ENCODE measurements at regions not wholly inside any gene's neighbourhood (a gene's known extent, or its start where the extent isn't known, plus 50 kb on each side); places are given as distances from the start of the nearest gene placed in this dataset.
"Not testable (repeated sequence)": the region's sequence is repeated elsewhere in the genome, so short reads cannot be mapped to it uniquely, and the experiment has no call there.

DNA sequence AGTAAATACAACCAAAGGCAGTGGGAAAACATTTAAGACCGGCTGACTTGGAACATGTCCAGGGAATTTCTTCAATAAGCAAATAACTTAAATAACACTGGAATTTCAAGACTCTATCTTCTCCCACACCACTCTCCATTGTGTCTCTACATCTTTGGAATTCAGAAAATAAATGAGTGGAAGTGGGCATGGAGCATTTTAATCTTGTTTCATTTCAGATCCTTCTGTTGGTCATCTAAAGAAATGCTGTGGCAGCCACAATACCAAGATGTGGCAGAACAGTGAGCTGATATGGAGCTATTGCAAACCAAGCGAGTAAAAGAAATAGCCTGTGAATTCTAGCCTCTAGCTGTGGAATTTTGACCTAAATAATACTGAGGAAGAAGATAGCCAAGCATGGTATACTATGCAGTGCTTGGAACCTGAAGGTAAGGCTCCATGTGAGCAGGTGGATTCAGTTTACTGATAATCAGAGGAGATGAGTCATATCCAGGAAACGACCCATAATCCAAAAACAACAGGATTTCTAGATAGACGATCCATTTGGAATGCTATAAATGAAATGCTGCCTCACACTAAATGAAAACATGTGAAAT lies 157.1 kb upstream of the SCN7A start:
- Mint-ChIP-seq H3K27ac (no peak overlapping the region), H3K9me3 (ENCODE audit: low read depth) (peaks cover 10% of the 10 kb centered on the region), H3K36me3 (ENCODE audit: insufficient read depth) (no peaks in the 10 kb centered on the region)

DNA sequence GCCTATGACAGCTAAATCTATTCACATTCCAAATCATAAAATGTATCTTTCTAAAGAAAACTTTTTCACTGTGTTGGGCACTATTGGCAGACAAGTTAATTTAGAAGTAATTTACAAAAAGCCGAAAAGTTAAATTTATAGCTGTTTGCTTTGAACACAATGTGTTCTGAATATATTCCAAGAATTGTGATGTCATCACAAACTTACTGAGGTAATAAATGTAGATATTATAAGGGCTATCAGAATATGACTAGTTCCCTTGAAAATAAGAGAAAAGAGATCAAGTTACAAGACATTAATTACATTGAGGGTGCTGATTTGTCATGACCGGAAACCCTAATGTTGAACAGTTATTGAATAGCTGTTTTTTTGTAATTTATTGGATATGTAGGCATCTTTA lies 153.9 kb upstream of the SCN7A start:
- Mint-ChIP-seq H3K27me3 (no peaks in the 10 kb centered on the region), H3K27ac (no peak overlapping the region), H3K36me3 (ENCODE audit: insufficient read depth) (no peaks in the 10 kb centered on the region), H3K9me3 (ENCODE audit: low read depth) (no peaks in the 10 kb centered on the region), H3K4me3 (ENCODE audit: low read depth) (no peak overlapping the region), H3K4me1 (ENCODE audit: low read depth) (peaks cover 16% of the 10 kb centered on the region)
- no peak for TF ChIP-seq CTCF (IDR thresholded peaks at IDR 0.05; ENCODE audit: unreplicated experiment)
- no peak for DNase-seq (ENCODE audit: low spot score, unreplicated experiment)

More for the DNA sequence above, 157.1 kb upstream of the SCN7A start:
- Mint-ChIP-seq H3K27me3 (no peaks in the 10 kb centered on the region), H3K4me3 (ENCODE audit: low read depth) (no peak overlapping the region), H3K4me1 (ENCODE audit: low read depth) (peaks cover 16% of the 10 kb centered on the region)
- no peak for TF ChIP-seq CTCF (IDR thresholded peaks at IDR 0.05; ENCODE audit: unreplicated experiment)
- no peak for DNase-seq (ENCODE audit: low spot score, unreplicated experiment)

DNA sequence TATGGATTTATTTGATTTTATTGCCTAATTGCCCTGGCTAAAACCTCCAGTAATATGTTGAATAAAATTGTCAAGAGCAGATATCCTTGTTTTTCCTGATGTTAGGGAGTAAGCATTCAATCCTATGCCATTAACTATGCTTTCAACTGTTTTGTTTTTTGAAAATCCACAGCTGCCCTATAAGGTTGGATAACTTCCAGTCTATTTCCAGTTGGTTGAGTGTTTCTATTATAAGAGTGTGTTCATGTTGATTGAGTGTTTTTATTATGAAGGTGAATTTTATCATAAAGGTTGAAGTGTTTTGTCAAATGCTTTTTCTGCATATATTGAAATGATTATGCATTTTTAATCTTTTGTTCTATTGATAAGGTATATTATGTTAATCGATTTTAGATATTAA lies 149.9 kb upstream of the SCN7A start:
- peaks cover 6% of the 10 kb centered on the region for H3K4me1 Mint-ChIP-seq (ENCODE audit: low read depth)
- H3K27me3 Mint-ChIP-seq = no peaks in the 10 kb centered on the region
- TF ChIP-seq CTCF (IDR thresholded peaks at IDR 0.05; ENCODE audit: unreplicated experiment) = no peak
- peaks cover 14% of the 10 kb centered on the region for H3K9me3 Mint-ChIP-seq (ENCODE audit: low read depth)
- peaks cover 3% of the 10 kb centered on the region for H3K36me3 Mint-ChIP-seq (ENCODE audit: insufficient read depth)
- DNase-seq (ENCODE audit: low spot score, unreplicated experiment) = no peak
- no peak overlapping the region for H3K4me3 Mint-ChIP-seq (ENCODE audit: low read depth)
- H3K27ac Mint-ChIP-seq = no peak overlapping the region

GRCh38 chr2:166641516-166641915 lies 147.5 kb upstream of the SCN7A start:
- H3K27me3 Mint-ChIP-seq; H3K36me3 Mint-ChIP-seq (ENCODE audit: insufficient read depth); H3K4me3 Mint-ChIP-seq (ENCODE audit: low read depth); DNase-seq (ENCODE audit: low spot score, unreplicated experiment); H3K4me1 Mint-ChIP-seq (ENCODE audit: low read depth): not testable (repeated sequence)
- Mint-ChIP-seq H3K9me3 (ENCODE audit: low read depth) (peaks cover 20% of the 10 kb centered on the region), H3K27ac (peak overlapping the region; percentile 41)

DNA sequence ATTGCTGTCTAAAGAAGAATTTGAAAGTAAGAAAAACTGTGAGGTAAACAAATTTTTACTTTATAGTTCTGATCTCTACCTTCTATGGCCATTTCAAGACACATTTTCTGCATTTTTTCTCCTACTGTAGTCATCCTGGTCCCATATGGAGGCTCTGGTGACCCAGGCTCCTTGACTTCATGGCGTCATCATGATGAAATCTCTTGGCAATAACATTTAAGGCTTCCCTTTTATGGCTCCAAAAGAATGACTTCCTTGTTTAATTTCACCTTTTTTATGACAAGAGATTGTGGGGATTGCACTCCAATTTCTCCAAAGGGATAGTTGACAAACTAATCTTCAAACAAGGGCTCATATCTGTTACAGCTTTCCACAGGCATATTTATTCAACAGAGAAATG lies 143.0 kb upstream of the SCN7A start:
- Mint-ChIP-seq H3K27ac (no peak overlapping the region), H3K9me3 (ENCODE audit: low read depth) (peaks cover 17% of the 10 kb centered on the region), H3K4me1 (ENCODE audit: low read depth) (peaks cover 17% of the 10 kb centered on the region), H3K27me3 (no peaks in the 10 kb centered on the region), H3K36me3 (ENCODE audit: insufficient read depth) (peaks cover 7% of the 10 kb centered on the region), H3K4me3 (ENCODE audit: low read depth) (no peak overlapping the region)
- TF ChIP-seq CTCF (IDR thresholded peaks at IDR 0.05; ENCODE audit: unreplicated experiment) = no peak
- no peak for DNase-seq (ENCODE audit: low spot score, unreplicated experiment)

DNA sequence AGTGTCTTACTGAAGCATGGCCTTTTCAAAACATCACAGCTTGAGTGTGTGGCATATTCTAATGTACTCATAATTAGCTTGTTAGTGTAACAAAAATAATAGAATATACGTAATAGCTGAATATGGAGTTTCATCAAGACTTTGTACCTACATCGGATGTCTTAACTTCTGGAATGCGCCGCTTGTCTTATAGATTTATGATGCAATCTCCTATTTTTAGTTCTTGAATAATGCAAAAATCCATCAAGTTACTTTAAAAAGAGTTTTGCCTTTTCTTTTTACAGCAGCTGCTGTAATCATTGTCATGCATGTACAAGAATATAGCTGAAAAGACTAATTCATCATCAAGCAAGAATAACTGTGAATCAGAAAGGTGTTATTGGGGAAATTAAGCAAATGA lies 140.7 kb upstream of the SCN7A start:
- DNase-seq (ENCODE audit: low spot score, unreplicated experiment) = no peak
- peaks cover 15% of the 10 kb centered on the region for H3K4me1 Mint-ChIP-seq (ENCODE audit: low read depth)
- peaks cover 8% of the 10 kb centered on the region for H3K36me3 Mint-ChIP-seq (ENCODE audit: insufficient read depth)
- H3K27me3 Mint-ChIP-seq = no peaks in the 10 kb centered on the region
- TF ChIP-seq CTCF (IDR thresholded peaks at IDR 0.05; ENCODE audit: unreplicated experiment) = no peak
- H3K27ac Mint-ChIP-seq = no peak overlapping the region
- H3K9me3 Mint-ChIP-seq (ENCODE audit: low read depth) = peaks cover 21% of the 10 kb centered on the region
- no peak overlapping the region for H3K4me3 Mint-ChIP-seq (ENCODE audit: low read depth)

All from progenitor cell of endocrine pancreas (in vitro differentiated cells).